Calu3 (cell line): ENCODE measurements at regions not wholly inside any gene's neighbourhood (a gene's known extent, or its start where the extent isn't known, plus 50 kb on each side); places are given as distances from the start of the nearest gene placed in this dataset.

ENCODE experiments used
- BruUV-seq: library from RNA; stranded (reverse); fragments of 400-500 nt; replicated peaks from 2 replicates; lab custom pipeline; 2021; lab: Mats Ljungman, UMichigan
- CTCF ChIA-PET: fragments of 300-600 bp; sonication (Branson Sonifier 250); formaldehyde crosslinking; loops from one replicate; lab custom pipeline; 2022; ENCODE audit warnings: antibody characterized with exemption; lab: Charles Lee
- DNase-seq: peaks from one replicate; pipeline ENCODE4 v3.0.0; 2022
- H3K27ac Mint-ChIP-seq: one replicate; pipeline ENCODE4 v1.8.0; 2022; ENCODE audit warnings: mixed read lengths; ENCODE audit not compliant: unreplicated experiment
- H3K27me3 Mint-ChIP-seq: one replicate; pipeline ENCODE4 v1.8.0; 2022; ENCODE audit warnings: mixed read lengths; ENCODE audit not compliant: unreplicated experiment
- H3K36me3 Mint-ChIP-seq: one replicate; pipeline ENCODE4 v1.8.0; 2022; ENCODE audit warnings: mild to moderate bottlenecking, moderate library complexity, mixed read lengths; ENCODE audit not compliant: insufficient read depth, unreplicated experiment
- H3K4me1 Mint-ChIP-seq: one replicate; pipeline ENCODE4 v1.8.0; 2022; ENCODE audit warnings: mild to moderate bottlenecking, low read depth, mixed read lengths; ENCODE audit not compliant: unreplicated experiment
- H3K4me3 Mint-ChIP-seq: one replicate; pipeline ENCODE4 v1.8.0; 2022; ENCODE audit warnings: mild to moderate bottlenecking, low read depth, moderate library complexity, mixed read lengths; ENCODE audit not compliant: unreplicated experiment
- H3K9me3 Mint-ChIP-seq: one replicate; pipeline ENCODE4 v1.8.0; 2022; ENCODE audit warnings: low read depth, mixed read lengths; ENCODE audit not compliant: unreplicated experiment
- intact Hi-C: fragments of 100-400 bp; cut with micrococcal nuclease; formaldehyde crosslinking; loops from one replicate; pipeline ENCODE4 v1.10.0; 2022; ENCODE audit not compliant: unreplicated experiment
- TF ChIP-seq, protein P1 (sequence below): fragments of 200-600 bp; IDR thresholded peaks from one replicate; pipeline ENCODE4 v1.8.0; 2022; ENCODE audit warnings: antibody characterized with exemption; ENCODE audit not compliant: unreplicated experiment

DNA sequence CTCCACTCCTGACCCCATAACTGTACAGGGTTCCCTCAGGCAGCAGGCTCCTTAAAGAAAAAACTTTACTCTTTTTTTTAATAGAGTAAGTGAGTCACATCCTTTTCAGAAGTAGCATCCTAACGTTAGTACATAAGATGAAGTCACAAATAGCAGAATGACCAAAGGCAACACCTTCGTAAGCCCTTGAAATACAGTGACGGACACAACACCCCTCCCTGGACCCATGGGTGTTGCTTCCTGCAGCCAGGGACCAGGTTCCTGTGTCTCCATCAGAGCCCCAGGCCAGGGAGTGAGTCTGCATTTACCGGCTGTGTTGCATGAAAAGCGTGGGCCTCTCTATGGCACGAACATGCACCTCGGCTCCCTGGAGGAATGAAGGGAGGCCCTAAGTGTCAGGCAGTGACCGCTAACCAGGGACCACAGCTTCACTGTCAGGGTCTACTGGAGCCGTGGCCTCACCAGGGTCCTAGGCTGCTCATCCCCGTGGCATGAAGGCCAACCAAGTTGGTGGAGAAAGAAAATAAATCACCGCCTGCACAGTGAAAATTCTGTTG, 340.0 kb upstream of the SFSWAP start:
- no peaks in the 10 kb centered on the region for H3K4me1 Mint-ChIP-seq

DNA sequence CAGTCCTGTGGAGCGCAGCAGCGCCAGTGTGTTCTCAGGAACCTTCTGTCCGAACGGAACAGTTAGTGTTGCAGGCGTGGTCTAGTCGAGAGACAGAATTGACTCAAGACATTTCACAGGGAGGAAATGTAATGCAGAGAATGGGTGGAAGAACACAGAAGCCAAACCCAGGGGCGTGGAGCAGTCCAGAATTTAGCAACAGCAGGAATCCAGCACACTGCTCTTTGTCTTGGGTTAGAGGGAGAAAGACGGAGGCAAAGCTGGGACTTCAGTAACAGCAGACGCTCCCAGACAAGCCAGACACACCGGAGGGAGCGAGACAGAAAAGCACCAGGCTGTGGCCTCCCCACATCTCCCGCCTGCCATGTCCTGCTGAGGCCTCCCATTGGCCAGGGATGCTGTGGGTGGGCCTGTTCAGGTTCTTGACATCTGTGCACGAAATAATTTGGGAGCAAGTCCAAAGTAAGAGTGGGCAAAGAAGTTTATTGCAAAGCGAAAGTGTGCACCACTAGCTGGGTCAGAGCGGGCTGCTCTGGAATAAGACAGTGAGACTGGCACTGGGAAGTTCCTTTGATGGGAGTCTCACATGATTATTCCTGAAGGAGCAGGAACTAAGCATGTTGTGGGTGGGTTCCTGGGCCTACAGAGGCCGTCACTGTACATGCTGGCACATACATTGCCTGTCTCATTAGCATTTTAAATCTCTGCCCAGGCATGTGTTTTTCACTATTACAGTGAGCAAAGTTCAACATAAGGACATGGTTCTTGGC, 339.3 kb upstream of the SFSWAP start:
- Mint-ChIP-seq H3K4me1 (no peaks in the 10 kb centered on the region), H3K27ac (no peak overlapping the region), H3K4me3 (no peak overlapping the region), H3K27me3 (peaks cover 52% of the 10 kb centered on the region), H3K36me3 (no peaks in the 10 kb centered on the region), H3K9me3 (peaks cover 3% of the 10 kb centered on the region)
- intact Hi-C loops = no loop called here
- no peak for DNase-seq
- BruUV-seq = no TSS peak
- CTCF ChIA-PET = no interaction called here
- TF ChIP-seq, protein P1, sequence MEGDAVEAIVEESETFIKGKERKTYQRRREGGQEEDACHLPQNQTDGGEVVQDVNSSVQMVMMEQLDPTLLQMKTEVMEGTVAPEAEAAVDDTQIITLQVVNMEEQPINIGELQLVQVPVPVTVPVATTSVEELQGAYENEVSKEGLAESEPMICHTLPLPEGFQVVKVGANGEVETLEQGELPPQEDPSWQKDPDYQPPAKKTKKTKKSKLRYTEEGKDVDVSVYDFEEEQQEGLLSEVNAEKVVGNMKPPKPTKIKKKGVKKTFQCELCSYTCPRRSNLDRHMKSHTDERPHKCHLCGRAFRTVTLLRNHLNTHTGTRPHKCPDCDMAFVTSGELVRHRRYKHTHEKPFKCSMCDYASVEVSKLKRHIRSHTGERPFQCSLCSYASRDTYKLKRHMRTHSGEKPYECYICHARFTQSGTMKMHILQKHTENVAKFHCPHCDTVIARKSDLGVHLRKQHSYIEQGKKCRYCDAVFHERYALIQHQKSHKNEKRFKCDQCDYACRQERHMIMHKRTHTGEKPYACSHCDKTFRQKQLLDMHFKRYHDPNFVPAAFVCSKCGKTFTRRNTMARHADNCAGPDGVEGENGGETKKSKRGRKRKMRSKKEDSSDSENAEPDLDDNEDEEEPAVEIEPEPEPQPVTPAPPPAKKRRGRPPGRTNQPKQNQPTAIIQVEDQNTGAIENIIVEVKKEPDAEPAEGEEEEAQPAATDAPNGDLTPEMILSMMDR = no peak

More for the DNA sequence above, 340.0 kb upstream of the SFSWAP start:
- BruUV-seq = no TSS peak
- no peak overlapping the region for H3K27ac Mint-ChIP-seq
- no peak for DNase-seq
- peaks cover 55% of the 10 kb centered on the region for H3K27me3 Mint-ChIP-seq
- peaks cover 3% of the 10 kb centered on the region for H3K9me3 Mint-ChIP-seq
- TF ChIP-seq, protein P1 = no peak
- intact Hi-C loops = no loop called here
- no peak overlapping the region for H3K4me3 Mint-ChIP-seq
- peaks cover 6% of the 10 kb centered on the region for H3K36me3 Mint-ChIP-seq
- CTCF ChIA-PET = no interaction called here

DNA sequence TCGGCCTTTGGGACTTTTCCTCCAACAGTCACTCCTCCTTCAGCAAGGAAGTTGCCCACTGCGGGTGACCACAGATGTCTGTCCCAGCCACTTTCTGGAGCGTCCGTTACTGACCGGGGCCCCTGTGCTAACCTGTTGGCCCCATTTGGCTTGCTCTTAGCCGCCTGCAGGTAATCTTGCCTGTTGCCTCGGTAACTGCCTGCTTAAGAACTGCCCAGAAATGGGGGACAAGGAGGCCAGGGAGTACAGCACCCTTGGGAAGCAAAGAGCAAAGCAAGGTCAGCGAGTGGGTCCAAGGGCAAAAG, 338.8 kb upstream of the SFSWAP start:
- CTCF ChIA-PET = no interaction called here
- Mint-ChIP-seq H3K36me3 (no peaks in the 10 kb centered on the region), H3K27me3 (peaks cover 58% of the 10 kb centered on the region), H3K9me3 (peaks cover 5% of the 10 kb centered on the region), H3K4me3 (no peak overlapping the region), H3K27ac (no peak overlapping the region), H3K4me1 (no peaks in the 10 kb centered on the region)
- intact Hi-C loops = no loop called here
- no peak for DNase-seq
- TF ChIP-seq, protein P1 = no peak
- no TSS peak for BruUV-seq

DNA sequence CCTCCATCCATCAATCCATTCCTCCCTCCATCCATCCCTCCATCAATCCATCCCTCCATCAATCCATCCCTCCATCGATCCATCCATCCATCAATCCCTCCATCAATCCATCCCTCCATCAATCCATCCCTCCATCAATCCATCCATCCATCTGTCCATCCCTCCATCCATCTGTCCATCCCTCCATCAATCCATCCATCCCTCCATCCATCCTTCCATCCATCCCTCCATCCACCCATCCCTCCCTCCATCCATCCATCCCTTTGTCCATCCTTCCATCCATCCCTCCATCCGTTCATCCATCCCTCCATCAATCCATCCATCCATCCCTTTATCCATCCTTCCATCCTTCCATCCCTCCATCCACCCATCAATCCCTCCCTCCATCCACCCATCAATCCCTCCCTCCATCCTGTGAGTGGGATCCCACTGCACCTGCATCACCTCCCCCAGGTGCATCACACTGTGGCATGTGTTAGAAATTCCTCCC, 338.1 kb upstream of the SFSWAP start:
- TF ChIP-seq, protein P1 = no peak
- no peaks in the 10 kb centered on the region for H3K4me1 Mint-ChIP-seq
- no peak for DNase-seq
- H3K4me3 Mint-ChIP-seq = no peak overlapping the region
- no TSS peak for BruUV-seq
- H3K27ac Mint-ChIP-seq = no peak overlapping the region
- no peaks in the 10 kb centered on the region for H3K36me3 Mint-ChIP-seq
- H3K9me3 Mint-ChIP-seq = peaks cover 5% of the 10 kb centered on the region
- intact Hi-C loops = no loop called here
- CTCF ChIA-PET = no interaction called here
- H3K27me3 Mint-ChIP-seq = peaks cover 63% of the 10 kb centered on the region
